NCI-H1694 treated with DMSO at 0.1 percent for 48 hours (cell line): ENCODE measurements at regions not wholly inside any gene's neighbourhood (a gene's known extent, or its start where the extent isn't known, plus 50 kb on each side); places are given as distances from the start of the nearest gene placed in this dataset.
A peak's percentile ranks its signal among the peaks of the same experiment; 100 is the strongest.
"Not testable (repeated sequence)": the region's sequence is repeated elsewhere in the genome, so short reads cannot be mapped to it uniquely, and the experiment has no call there.

Experiments
- DNase-seq: peaks from one replicate; lab custom pipeline; 2025; lab: John Stamatoyannopoulos, UW

- DNase-seq = no peak
These were observed 903.5 kb downstream of the DNAJB9 start for GRCh38 chr7:109473172-109473571.

GRCh38 chr7:109476409-109476808, 906.7 kb downstream of the DNAJB9 start:
- no peak for DNase-seq

- peak; percentile 36 for DNase-seq
These were observed 909.7 kb downstream of the DNAJB9 start for GRCh38 chr7:109479388-109479787.

- not testable (repeated sequence) for DNase-seq
These were observed 920.9 kb downstream of the DNAJB9 start for GRCh38 chr7:109490607-109491006.

- DNase-seq = no peak
These were observed 927.4 kb downstream of the DNAJB9 start for GRCh38 chr7:109497053-109497452.

GRCh38 chr7:109498131-109498530, 928.5 kb downstream of the DNAJB9 start:
- DNase-seq = no peak

GRCh38 chr7:109503421-109503820, 933.7 kb downstream of the DNAJB9 start:
- DNase-seq = no peak

GRCh38 chr7:109522585-109522984, 952.9 kb downstream of the DNAJB9 start:
- DNase-seq = no peak

- DNase-seq = no peak
These were observed 958.2 kb downstream of the DNAJB9 start for GRCh38 chr7:109527833-109528232.

- no peak for DNase-seq
These were observed 960.0 kb downstream of the DNAJB9 start for GRCh38 chr7:109529712-109530111.

- no peak for DNase-seq
These were observed 962.8 kb downstream of the DNAJB9 start for GRCh38 chr7:109532262-109532992.

- no peak for DNase-seq
These were observed 976.0 kb downstream of the DNAJB9 start for GRCh38 chr7:109545686-109546085.

GRCh38 chr7:109549471-109550193, 980.0 kb downstream of the DNAJB9 start:
- no peak for DNase-seq

- no peak for DNase-seq
These were observed 982.3 kb downstream of the DNAJB9 start for GRCh38 chr7:109552017-109552416.

- no peak for DNase-seq
These were observed 1007.6 kb downstream of the DNAJB9 start for GRCh38 chr7:109577265-109577664.

GRCh38 chr7:109579901-109580300, 1010.2 kb downstream of the DNAJB9 start:
- DNase-seq = no peak

- DNase-seq = peak; percentile 59
These were observed 1012.5 kb downstream of the DNAJB9 start for GRCh38 chr7:109582211-109582610.

- DNase-seq = not testable (repeated sequence)
These were observed 1027.3 kb downstream of the DNAJB9 start for GRCh38 chr7:109596948-109597347.

- DNase-seq = no peak
These were observed 1042.0 kb downstream of the DNAJB9 start for GRCh38 chr7:109611656-109612055.

GRCh38 chr7:109616551-109617069, 1046.9 kb downstream of the DNAJB9 start:
- DNase-seq = no peak

GRCh38 chr7:109622320-109622719, 1052.6 kb downstream of the DNAJB9 start:
- no peak for DNase-seq

- DNase-seq = not testable (repeated sequence)
These were observed 1063.2 kb downstream of the DNAJB9 start for GRCh38 chr7:109632890-109633289.

GRCh38 chr7:109635374-109635773, 1065.7 kb downstream of the DNAJB9 start:
- DNase-seq = no peak
